ENCODE measurements at regions not wholly inside any gene's neighbourhood (a gene's known extent, or its start where the extent isn't known, plus 50 kb on each side); places are given as distances from the start of the nearest gene placed in this dataset.
"Not testable (repeated sequence)": the region's sequence is repeated elsewhere in the genome, so short reads cannot be mapped to it uniquely, and the experiment has no call there.

- H3K4me3 ChIP-seq (ENCODE audit: low read length); intact Hi-C loops (cut with DNase I); H3K27me3 ChIP-seq (ENCODE audit: control insufficient read depth, insufficient read depth); H3K4me1 ChIP-seq (ENCODE audit: control insufficient read depth, insufficient read depth, low read length); ATAC-seq; H3K9me3 ChIP-seq (ENCODE audit: control insufficient read depth, low read length); DNase-seq; H3K27ac ChIP-seq (ENCODE audit: low read length): not testable (repeated sequence)
- 84% methylated on average over 5 of the region's 8 CpGs for WGBS
Measured at GRCh38 chr2:110026126-110026785, 89.4 kb downstream of the MALL start.

GRCh38 chr2:110028411-110028810, 87.2 kb downstream of the MALL start:
- H3K27ac ChIP-seq (ENCODE audit: low read length); H3K27me3 ChIP-seq (ENCODE audit: control insufficient read depth, insufficient read depth); H3K4me1 ChIP-seq (ENCODE audit: control insufficient read depth, insufficient read depth, low read length); H3K4me3 ChIP-seq (ENCODE audit: low read length); intact Hi-C loops (cut with DNase I); H3K9me3 ChIP-seq (ENCODE audit: control insufficient read depth, low read length): not testable (repeated sequence)
- 80% methylated on average over 10 of the region's 11 CpGs for WGBS
- ATAC-seq (peak in 1 of 2 donors; percentile 10), DNase-seq (peak in 2 of 3 donors; percentile 6 to 29)

GRCh38 chr2:110030894-110031293, 84.7 kb downstream of the MALL start:
- H3K27me3 ChIP-seq (ENCODE audit: control insufficient read depth, insufficient read depth); intact Hi-C loops (cut with DNase I); H3K27ac ChIP-seq (ENCODE audit: low read length); H3K4me1 ChIP-seq (ENCODE audit: control insufficient read depth, insufficient read depth, low read length); H3K4me3 ChIP-seq (ENCODE audit: low read length); H3K9me3 ChIP-seq (ENCODE audit: control insufficient read depth, low read length); ATAC-seq: not testable (repeated sequence)
- 89% methylated on average over 3 of the region's 6 CpGs for WGBS
- peak in 2 of 3 donors; percentile 4 to 15 for DNase-seq

- WGBS, result no CpG with 5 or more reads among the region's 3 CpGs
- intact Hi-C loops (cut with DNase I); H3K9me3 ChIP-seq (ENCODE audit: control insufficient read depth, low read length); DNase-seq; H3K27ac ChIP-seq (ENCODE audit: low read length); H3K4me3 ChIP-seq (ENCODE audit: low read length); H3K27me3 ChIP-seq (ENCODE audit: control insufficient read depth, insufficient read depth); H3K4me1 ChIP-seq (ENCODE audit: control insufficient read depth, insufficient read depth, low read length); ATAC-seq: not testable (repeated sequence)
Measured at GRCh38 chr2:110031722-110032327, 83.8 kb downstream of the MALL start.

Data from right cardiac atrium (tissue), 5 donors.